Mucosa of descending colon (tissue), 3 donors: ENCODE measurements at regions not wholly inside any gene's neighbourhood (a gene's known extent, or its start where the extent isn't known, plus 50 kb on each side); places are given as distances from the start of the nearest gene placed in this dataset.

ENCODE experiments used
- ATAC-seq: fragments of 200-7000 bp; cut with Tn5 transposase; one replicate; pipeline ENCODE4 v1.9.1; 2020; ENCODE audit warnings: mild to moderate bottlenecking, moderate library complexity
- DNase-seq, 3 donors: peaks; one replicate each; pipeline ENCODE4 v3.0.0-alpha.2; 2020
- H3K36me3 ChIP-seq: fragments of 200-600 bp; one replicate; pipeline ENCODE4 v1.8.0; 2021; ENCODE audit warnings: low read depth, mild to moderate bottlenecking
- H3K4me1 ChIP-seq: fragments of 200-600 bp; one replicate; pipeline ENCODE4 v1.8.0; 2021; ENCODE audit warnings: low read depth, mild to moderate bottlenecking
- H3K4me3 ChIP-seq: fragments of 200-600 bp; one replicate; pipeline ENCODE4 v1.8.0; 2021; ENCODE audit warnings: mild to moderate bottlenecking
- H3K9me3 ChIP-seq: fragments of 200-600 bp; one replicate; pipeline ENCODE4 v1.8.0; 2021; ENCODE audit warnings: mild to moderate bottlenecking
- CTCF ChIP-seq: fragments of 200-600 bp; IDR thresholded peaks from one replicate; pipeline ENCODE4 v1.8.0; 2022; ENCODE audit warnings: antibody characterized with exemption, mild to moderate bottlenecking
- intact Hi-C, 2 donors: fragments of 100-400 bp; cut with DNase I in 1 of 2; cut with micrococcal nuclease in 1 of 2; formaldehyde crosslinking; loops; one replicate each; pipeline versions ENCODE4 v1.11.0 to v1.11.1; 2022; cut with DNase I, micrococcal nuclease
- donor health status: DM: no; HTN: no; CAD: no; lungs with moderate emphysema.
- donor health status: DM: no; HTN: no; CAD: no.
- donor health status: DM: no; HTN: yes; CAD: no.

- Histone ChIP-seq H3K4me3 (no peak overlapping the region), H3K9me3 (no peaks in the 10 kb centered on the region), H3K4me1 (peaks cover 9% of the 10 kb centered on the region), H3K36me3 (no peaks in the 10 kb centered on the region)
- intact Hi-C loops: no loop called here
- DNase-seq (no peak), ATAC-seq (peak; percentile 35)
- no peak for TF ChIP-seq CTCF
Measured at GRCh38 chr1:34405266-34405959, 228.7 kb downstream of the C1orf94 start.

- ATAC-seq (peak; percentile 87), DNase-seq (peak in 1 of 3 donors; percentile 44)
- Histone ChIP-seq H3K4me3 (no peak overlapping the region), H3K36me3 (no peaks in the 10 kb centered on the region), H3K9me3 (no peaks in the 10 kb centered on the region), H3K4me1 (peaks cover 9% of the 10 kb centered on the region)
- intact Hi-C loops: no loop called here
- TF ChIP-seq CTCF: no peak
Measured at GRCh38 chr1:34406377-34406776, 229.7 kb downstream of the C1orf94 start.

- peak; percentile 48 for ATAC-seq
- Histone ChIP-seq H3K4me1 (peaks cover 9% of the 10 kb centered on the region), H3K4me3 (no peak overlapping the region), H3K9me3 (no peaks in the 10 kb centered on the region), H3K36me3 (no peaks in the 10 kb centered on the region)
- TF ChIP-seq CTCF: no peak
- no peak for DNase-seq
- intact Hi-C loops: no loop called here
Measured at GRCh38 chr1:34406833-34407539, 230.3 kb downstream of the C1orf94 start.

- no peak overlapping the region for H3K4me3 ChIP-seq
- intact Hi-C loops: no loop called here
- ATAC-seq: no peak
- TF ChIP-seq CTCF: no peak
- peaks cover 9% of the 10 kb centered on the region for H3K4me1 ChIP-seq
- no peaks in the 10 kb centered on the region for H3K9me3 ChIP-seq
- no peaks in the 10 kb centered on the region for H3K36me3 ChIP-seq
- no peak for DNase-seq
Measured at GRCh38 chr1:34408011-34408410, 231.3 kb downstream of the C1orf94 start.

- ATAC-seq (no peak), DNase-seq (no peak)
- peaks cover 9% of the 10 kb centered on the region for H3K4me1 ChIP-seq
- no peaks in the 10 kb centered on the region for H3K36me3 ChIP-seq
- TF ChIP-seq CTCF: no peak
- no peaks in the 10 kb centered on the region for H3K9me3 ChIP-seq
- intact Hi-C loops: no loop called here
- no peak overlapping the region for H3K4me3 ChIP-seq
Measured at GRCh38 chr1:34409689-34410229, 233.1 kb downstream of the C1orf94 start.
